Uterus (tissue), 3 donors: ENCODE measurements at regions not wholly inside any gene's neighbourhood (a gene's known extent, or its start where the extent isn't known, plus 50 kb on each side); places are given as distances from the start of the nearest gene placed in this dataset.

Experiments used
- DNase-seq, 2 donors: peaks; one replicate each; pipeline ENCODE4 v3.0.0-alpha.2; 2019 to 2020
- H3K27ac ChIP-seq, 2 donors: fragments of 200-600 bp; sonication (generic); 1 replicate in 1 of 2; 2 replicates in 1 of 2; pipeline ENCODE4 v1.5.1; 2016 to 2018
- H3K27me3 ChIP-seq, 2 donors: fragments of 200-600 bp; sonication (generic); one replicate each; pipeline ENCODE4 v1.5.1; 2018 to 2019; ENCODE audit warnings: control low read depth in 1 of 2
- H3K36me3 ChIP-seq, 2 donors: fragments of 200-600 bp; sonication (generic); one replicate each; pipeline ENCODE4 v1.5.1; 2019; ENCODE audit warnings: control low read depth in 1 of 2
- H3K4me1 ChIP-seq, 2 donors: fragments of 200-600 bp; sonication (generic); one replicate each; pipeline ENCODE4 v1.5.1; 2018 to 2019; ENCODE audit warnings: control low read depth in 1 of 2
- H3K4me3 ChIP-seq, 2 donors: fragments of 200-600 bp; sonication (generic); 1 replicate in 1 of 2; 2 replicates in 1 of 2; pipeline ENCODE4 v1.5.1; 2018 to 2019; ENCODE audit warnings: mild to moderate bottlenecking in 1 of 2
- H3K9me3 ChIP-seq, 2 donors: fragments of 200-600 bp; sonication (generic); one replicate each; pipeline ENCODE4 v1.5.1; 2019; ENCODE audit warnings: control low read depth in 1 of 2
- POLR2A ChIP-seq, 2 donors: fragments of 450-650 bp; IDR thresholded peaks; one replicate each; pipeline ENCODE4 v1.6.1; 2016; ENCODE audit warnings: antibody characterized with exemption in 2 of 2, mild to moderate bottlenecking in 1 of 2, moderate library complexity in 1 of 2
- intact Hi-C: fragments of 100-400 bp; cut with DNase I; formaldehyde crosslinking; loops from one replicate; pipeline ENCODE4 v1.15.1; 2023; ENCODE audit warnings: low total_unique reads
- TF ChIP-seq, protein P1 (sequence below), 4 experiments: fragments of 200-600 bp in 2 of 4; fragments of 450-650 bp in 2 of 4; sonication (generic) in 2 of 4; IDR thresholded peaks; one replicate each; pipeline ENCODE4 v1.5.1; 2016 to 2019; ENCODE audit warnings: antibody characterized with exemption in 4 of 4, mild to moderate bottlenecking in 2 of 4, moderate library complexity in 1 of 4
- donor health status: DM: yes; HTN: yes; CAD: no.

DNA sequence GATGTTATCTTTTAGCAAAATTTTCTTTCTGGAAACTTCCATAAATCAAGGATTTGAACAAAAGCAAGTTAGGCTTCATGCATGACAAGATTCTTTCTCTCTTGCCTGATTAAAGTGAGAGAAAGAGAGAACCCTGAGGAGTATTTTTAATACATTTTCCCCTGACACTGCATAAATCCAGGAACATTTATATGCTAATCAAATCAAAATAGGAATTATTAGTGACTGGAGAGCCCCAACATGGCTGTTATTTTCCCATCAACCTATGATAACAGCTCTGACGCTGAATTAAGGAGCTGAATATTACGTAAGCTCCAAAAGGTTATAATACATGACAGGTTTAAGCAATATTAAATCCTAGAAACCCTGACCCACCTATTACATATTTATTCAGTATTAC, 930.2 kb upstream of the PIK3C3 start:
- DNase-seq: no peak
- no peak overlapping the region for H3K4me3 ChIP-seq
- no peaks in the 10 kb centered on the region for H3K4me1 ChIP-seq
- no peaks in the 10 kb centered on the region for H3K9me3 ChIP-seq
- TF ChIP-seq, protein P1, sequence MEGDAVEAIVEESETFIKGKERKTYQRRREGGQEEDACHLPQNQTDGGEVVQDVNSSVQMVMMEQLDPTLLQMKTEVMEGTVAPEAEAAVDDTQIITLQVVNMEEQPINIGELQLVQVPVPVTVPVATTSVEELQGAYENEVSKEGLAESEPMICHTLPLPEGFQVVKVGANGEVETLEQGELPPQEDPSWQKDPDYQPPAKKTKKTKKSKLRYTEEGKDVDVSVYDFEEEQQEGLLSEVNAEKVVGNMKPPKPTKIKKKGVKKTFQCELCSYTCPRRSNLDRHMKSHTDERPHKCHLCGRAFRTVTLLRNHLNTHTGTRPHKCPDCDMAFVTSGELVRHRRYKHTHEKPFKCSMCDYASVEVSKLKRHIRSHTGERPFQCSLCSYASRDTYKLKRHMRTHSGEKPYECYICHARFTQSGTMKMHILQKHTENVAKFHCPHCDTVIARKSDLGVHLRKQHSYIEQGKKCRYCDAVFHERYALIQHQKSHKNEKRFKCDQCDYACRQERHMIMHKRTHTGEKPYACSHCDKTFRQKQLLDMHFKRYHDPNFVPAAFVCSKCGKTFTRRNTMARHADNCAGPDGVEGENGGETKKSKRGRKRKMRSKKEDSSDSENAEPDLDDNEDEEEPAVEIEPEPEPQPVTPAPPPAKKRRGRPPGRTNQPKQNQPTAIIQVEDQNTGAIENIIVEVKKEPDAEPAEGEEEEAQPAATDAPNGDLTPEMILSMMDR (IDR thresholded peaks at IDR 0.05): no peak
- intact Hi-C loops: no loop called here
- H3K27me3 ChIP-seq: no peaks in the 10 kb centered on the region
- no peaks in the 10 kb centered on the region for H3K36me3 ChIP-seq
- no peak overlapping the region for H3K27ac ChIP-seq

DNA sequence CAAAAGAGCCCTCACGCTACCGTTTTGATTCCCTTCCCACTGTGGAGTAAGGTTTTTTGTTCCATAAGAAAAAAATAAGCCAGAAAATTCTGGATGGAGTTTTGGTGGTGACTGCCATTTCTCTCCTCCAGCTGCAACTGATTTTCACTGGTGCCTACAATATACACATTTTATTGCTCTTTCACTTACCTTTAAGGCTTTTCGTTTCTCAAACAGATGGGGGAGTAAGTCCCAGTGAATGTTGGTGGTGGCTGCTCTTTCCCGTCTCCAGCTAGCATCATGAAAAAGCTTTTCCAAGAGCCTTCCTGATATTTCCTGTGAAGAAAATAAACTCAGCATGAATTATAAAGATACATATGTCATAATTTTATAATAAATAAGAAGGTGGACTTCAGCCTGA, 932.5 kb upstream of the PIK3C3 start:
- DNase-seq: no peak
- no peak overlapping the region for H3K4me3 ChIP-seq
- H3K36me3 ChIP-seq: no peaks in the 10 kb centered on the region
- H3K27ac ChIP-seq: no peak overlapping the region
- TF ChIP-seq, protein P1 (IDR thresholded peaks at IDR 0.05): no peak
- TF ChIP-seq POLR2A (IDR thresholded peaks at IDR 0.05): no peak
- H3K27me3 ChIP-seq: no peaks in the 10 kb centered on the region
- intact Hi-C loops: no loop called here
- H3K4me1 ChIP-seq: no peaks in the 10 kb centered on the region
- peaks cover 0 to 5% of the 10 kb centered on the region in 2 donors for H3K9me3 ChIP-seq

DNA sequence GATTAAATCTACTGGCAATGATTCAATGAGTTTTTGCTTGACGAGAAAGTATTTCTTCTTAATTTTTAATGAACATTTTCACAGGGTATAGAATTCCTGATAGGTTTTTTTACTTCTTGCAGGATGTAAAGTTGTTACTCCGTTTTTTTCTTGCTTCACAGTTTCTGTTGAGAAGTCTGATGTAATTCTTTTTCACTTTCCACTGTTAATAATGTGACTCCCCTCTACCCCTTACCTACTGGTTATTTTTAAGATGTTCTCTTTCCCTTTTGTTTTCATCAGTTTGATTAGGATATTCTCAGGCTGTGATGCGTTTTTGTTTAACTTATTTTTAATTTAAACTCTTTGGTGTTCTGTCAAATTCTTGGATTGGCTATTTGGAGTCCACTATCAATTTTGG, 933.9 kb upstream of the PIK3C3 start:
- intact Hi-C loops: no loop called here
- no peaks in the 10 kb centered on the region for H3K4me1 ChIP-seq
- H3K27ac ChIP-seq: no peak overlapping the region
- H3K36me3 ChIP-seq: no peaks in the 10 kb centered on the region
- no peak overlapping the region for H3K4me3 ChIP-seq
- TF ChIP-seq POLR2A (IDR thresholded peaks at IDR 0.05): no peak
- TF ChIP-seq, protein P1 (IDR thresholded peaks at IDR 0.05): no peak
- no peak for DNase-seq
- H3K9me3 ChIP-seq: peaks cover 0 to 5% of the 10 kb centered on the region in 2 donors
- H3K27me3 ChIP-seq: no peaks in the 10 kb centered on the region

DNA sequence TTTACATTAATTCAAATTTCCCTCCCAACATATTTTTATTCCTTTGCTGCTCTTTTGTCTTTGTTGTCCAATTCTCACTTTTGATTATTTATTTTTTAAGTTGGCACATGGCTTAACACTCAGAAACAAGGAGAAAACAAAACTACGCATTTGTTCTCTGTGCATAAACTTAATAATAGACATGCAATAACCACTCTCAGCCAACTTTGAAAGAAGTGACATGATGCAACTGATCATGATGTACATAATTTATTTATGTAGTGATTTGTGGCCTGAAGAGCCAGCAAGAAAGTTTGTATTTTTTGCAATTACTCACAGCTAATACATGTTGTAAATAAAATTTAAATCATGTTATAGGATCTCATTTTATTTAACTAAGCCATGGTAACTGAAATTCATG, 942.8 kb upstream of the PIK3C3 start:
- H3K27ac ChIP-seq: no peak overlapping the region
- no peak overlapping the region for H3K4me3 ChIP-seq
- TF ChIP-seq, protein P1 (IDR thresholded peaks at IDR 0.05): no peak
- no peak for TF ChIP-seq POLR2A (IDR thresholded peaks at IDR 0.05)
- H3K36me3 ChIP-seq: no peaks in the 10 kb centered on the region
- H3K9me3 ChIP-seq: no peaks in the 10 kb centered on the region
- no peak for DNase-seq
- intact Hi-C loops: no loop called here
- no peaks in the 10 kb centered on the region for H3K4me1 ChIP-seq
- no peaks in the 10 kb centered on the region for H3K27me3 ChIP-seq

DNA sequence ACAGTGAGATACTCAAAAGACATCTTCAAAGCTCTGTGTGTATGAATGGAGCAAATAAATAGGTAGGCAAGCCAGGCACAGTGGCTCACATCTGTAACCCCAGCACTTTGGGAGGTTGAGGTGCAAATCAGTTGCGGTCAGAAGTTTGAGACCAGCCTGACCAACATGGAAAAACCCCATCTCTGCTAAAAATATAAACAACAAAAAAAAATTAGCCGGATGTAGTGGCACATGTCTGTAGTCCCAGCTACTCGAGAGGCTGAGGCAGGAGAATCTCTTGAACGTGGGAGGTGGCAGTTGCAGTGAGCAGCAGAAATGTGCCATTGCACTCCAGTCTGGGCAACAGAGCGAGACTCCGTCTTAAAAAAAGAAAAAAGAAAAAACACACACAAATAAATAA, 945.1 kb upstream of the PIK3C3 start:
- Histone ChIP-seq H3K4me3 (no peak overlapping the region), H3K27ac (no peak overlapping the region), H3K9me3 (no peaks in the 10 kb centered on the region), H3K36me3 (no peaks in the 10 kb centered on the region), H3K27me3 (no peaks in the 10 kb centered on the region), H3K4me1 (no peaks in the 10 kb centered on the region)
- TF ChIP-seq, protein P1 (IDR thresholded peaks at IDR 0.05): no peak
- TF ChIP-seq POLR2A (IDR thresholded peaks at IDR 0.05): no peak
- intact Hi-C loops: no loop called here
- DNase-seq: no peak
